Panc1 (cell line): ENCODE measurements at regions not wholly inside any gene's neighbourhood (a gene's known extent, or its start where the extent isn't known, plus 50 kb on each side); places are given as distances from the start of the nearest gene placed in this dataset.

Experiments used
- ATAC-seq: fragments of 200-7000 bp; cut with Tn5 transposase; 2 replicates; pipeline ENCODE4 v1.9.1; 2020; ENCODE audit warnings: mild to moderate bottlenecking, moderate library complexity
- BruUV-seq: library from RNA; stranded (reverse); fragments of 400-500 nt; replicated peaks from 2 replicates; lab custom pipeline; 2021; lab: Mats Ljungman, UMichigan
- CTCF ChIA-PET: fragments of 300-600 bp; sonication (Branson Sonifier 250); formaldehyde crosslinking; loops from one replicate; lab custom pipeline; 2022; ENCODE audit warnings: antibody characterized with exemption; lab: Charles Lee
- POLR2A ChIA-PET: fragments of 300-600 bp; sonication (Branson Sonifier 250); formaldehyde crosslinking; loops from one replicate; lab custom pipeline; 2022; ENCODE audit warnings: antibody characterized with exemption; lab: Charles Lee
- DNase-seq: peaks from one replicate; pipeline ENCODE4 v3.0.0-alpha.2; 2010; ENCODE audit warnings: low read depth, low spot score
- H3K27ac ChIP-seq: 2 replicates; pipeline ENCODE4 v1.5.1; 2011; ENCODE audit warnings: mild to moderate bottlenecking, low read length, inconsistent platforms
- H3K27me3 ChIP-seq: fragments of 200-500 bp; sonication (Bioruptor generic); 2 replicates; pipeline ENCODE4 v1.6.0; 2014; ENCODE audit warnings: low read length, inconsistent platforms; ENCODE audit not compliant: control insufficient read depth, insufficient read depth
- H3K36me3 ChIP-seq: fragments of 200-500 bp; sonication (Bioruptor generic); 2 replicates; pipeline ENCODE4 v1.5.1; 2014; ENCODE audit warnings: inconsistent platforms, mild to moderate bottlenecking, low read length, moderate library complexity; ENCODE audit not compliant: control insufficient read depth, insufficient read depth
- H3K4me1 ChIP-seq: 2 replicates; pipeline ENCODE4 v1.5.1; 2011; ENCODE audit warnings: inconsistent platforms, mild to moderate bottlenecking, low read length, moderate library complexity; ENCODE audit not compliant: control insufficient read depth, insufficient read depth
- H3K4me3 ChIP-seq, 2 experiments: 2 replicates each; pipeline ENCODE4 v1.5.1; 2011 to 2012; ENCODE audit warnings: low read depth in 2 of 2, low read length in 2 of 2, mild to moderate bottlenecking in 2 of 2, inconsistent platforms in 1 of 2, moderate library complexity in 1 of 2
- H3K9me3 ChIP-seq: fragments of 200-500 bp; sonication (Bioruptor generic); 2 replicates; pipeline ENCODE4 v1.5.1; 2014; ENCODE audit warnings: low read depth, mild to moderate bottlenecking, inconsistent platforms, low read length, moderate library complexity; ENCODE audit not compliant: control insufficient read depth, insufficient read depth
- POLR2AphosphoS5 ChIP-seq: IDR thresholded peaks from 2 replicates; pipeline ENCODE4 v1.6.1; 2012; ENCODE audit warnings: mild to moderate bottlenecking, low read depth, low read length, moderate library complexity
- REST ChIP-seq, 2 experiments: IDR thresholded peaks; 2 replicates each; pipeline ENCODE4 v1.6.1; 2011 to 2012; ENCODE audit warnings: low read depth in 2 of 2, control low read depth in 1 of 2, low read length in 1 of 2, mild to moderate bottlenecking in 1 of 2, moderate library complexity in 1 of 2; ENCODE audit not compliant: insufficient read depth in 1 of 2
- SIN3A ChIP-seq: IDR thresholded peaks from 2 replicates; pipeline ENCODE4 v1.6.1; 2012; ENCODE audit warnings: low read depth, mild to moderate bottlenecking, low read length, moderate library complexity, borderline replicate concordance; ENCODE audit not compliant: insufficient read depth
- TCF7L2 ChIP-seq: IDR thresholded peaks from 2 replicates; pipeline ENCODE4 v1.6.1; 2011; ENCODE audit warnings: mild to moderate bottlenecking, low read depth, low read length, inconsistent platforms
- in situ Hi-C: cut with HindIII; loops from 2 replicates; pipeline ENCODE4 v1.10.0; 2016; ENCODE audit warnings: low sequenced_read_pairs, low pct_unique_long_range_greater_than_20kb
- intact Hi-C: fragments of 100-400 bp; cut with micrococcal nuclease; formaldehyde crosslinking; loops from one replicate; pipeline ENCODE4 v1.10.0; 2022; ENCODE audit not compliant: unreplicated experiment
- TF ChIP-seq, protein P1 (sequence below): fragments of 450-650 bp; IDR thresholded peaks from 2 replicates; pipeline ENCODE4 v1.5.1; 2017; ENCODE audit warnings: mild to moderate bottlenecking

DNA sequence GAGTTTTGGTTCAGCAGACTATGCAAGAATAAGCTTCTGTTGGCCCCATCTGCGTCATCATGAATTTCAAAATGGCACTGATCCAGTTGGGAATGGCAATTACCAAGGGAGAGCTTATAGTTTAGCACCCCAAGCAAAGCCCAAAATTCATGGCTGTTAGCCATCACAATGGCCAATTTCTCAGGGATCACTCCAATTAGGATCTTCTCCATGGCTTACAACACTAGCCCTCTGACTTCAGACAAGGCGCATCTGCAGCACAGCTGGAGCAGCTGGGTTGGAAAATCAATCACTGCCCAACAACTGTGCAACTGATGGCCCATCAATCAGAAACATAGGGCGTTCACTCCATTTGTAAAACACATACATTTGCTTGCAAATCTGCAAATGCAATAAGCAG is 273.6 kb downstream of the SRBD1 start:
- intact Hi-C loops: no loop called here
- TF ChIP-seq POLR2AphosphoS5 (no peak), TCF7L2 (no peak), REST (IDR thresholded peaks at IDR 0.05; ENCODE audit: insufficient read depth in 1 of 2, low read depth in 2 of 2, low read length in 1 of 2) (no peak), SIN3A (no peak)
- TF ChIP-seq, protein P1, sequence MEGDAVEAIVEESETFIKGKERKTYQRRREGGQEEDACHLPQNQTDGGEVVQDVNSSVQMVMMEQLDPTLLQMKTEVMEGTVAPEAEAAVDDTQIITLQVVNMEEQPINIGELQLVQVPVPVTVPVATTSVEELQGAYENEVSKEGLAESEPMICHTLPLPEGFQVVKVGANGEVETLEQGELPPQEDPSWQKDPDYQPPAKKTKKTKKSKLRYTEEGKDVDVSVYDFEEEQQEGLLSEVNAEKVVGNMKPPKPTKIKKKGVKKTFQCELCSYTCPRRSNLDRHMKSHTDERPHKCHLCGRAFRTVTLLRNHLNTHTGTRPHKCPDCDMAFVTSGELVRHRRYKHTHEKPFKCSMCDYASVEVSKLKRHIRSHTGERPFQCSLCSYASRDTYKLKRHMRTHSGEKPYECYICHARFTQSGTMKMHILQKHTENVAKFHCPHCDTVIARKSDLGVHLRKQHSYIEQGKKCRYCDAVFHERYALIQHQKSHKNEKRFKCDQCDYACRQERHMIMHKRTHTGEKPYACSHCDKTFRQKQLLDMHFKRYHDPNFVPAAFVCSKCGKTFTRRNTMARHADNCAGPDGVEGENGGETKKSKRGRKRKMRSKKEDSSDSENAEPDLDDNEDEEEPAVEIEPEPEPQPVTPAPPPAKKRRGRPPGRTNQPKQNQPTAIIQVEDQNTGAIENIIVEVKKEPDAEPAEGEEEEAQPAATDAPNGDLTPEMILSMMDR: no peak
- ChIA-PET CTCF (no interaction called here), POLR2A (no interaction called here)
- in situ Hi-C loops: no loop called here
- BruUV-seq: no TSS peak
- H3K36me3 ChIP-seq: no peaks in the 10 kb centered on the region; the same call in 1 of the 2 replicates
- no peaks in the 10 kb centered on the region for H3K4me1 ChIP-seq
- H3K27me3 ChIP-seq: peaks cover 6% of the 10 kb centered on the region
- no peak for ATAC-seq
- H3K27ac ChIP-seq: no peak overlapping the region
- no peaks in the 10 kb centered on the region for H3K9me3 ChIP-seq
- no peak overlapping the region for H3K4me3 ChIP-seq
- no peak for DNase-seq

- no TSS peak for BruUV-seq
- in situ Hi-C loops (no loop called here), intact Hi-C loops (no loop called here)
- no peaks in the 10 kb centered on the region for H3K36me3 ChIP-seq
- no peaks in the 10 kb centered on the region for H3K9me3 ChIP-seq
- TF ChIP-seq, protein P1: no peak
- TF ChIP-seq SIN3A: no peak
- no peak for TF ChIP-seq POLR2AphosphoS5
- TF ChIP-seq REST (IDR thresholded peaks at IDR 0.05; ENCODE audit: insufficient read depth in 1 of 2, low read depth in 2 of 2, low read length in 1 of 2): no peak
- TF ChIP-seq TCF7L2: no peak
- ATAC-seq (no peak), DNase-seq (no peak)
- H3K4me1 ChIP-seq: no peaks in the 10 kb centered on the region
- no peak overlapping the region for H3K4me3 ChIP-seq
- 0 out of 2 replicates have a peak, but pooled peaks cover 2% of the 10 kb centered on the region for H3K27me3 ChIP-seq
- no peak overlapping the region for H3K27ac ChIP-seq
- POLR2A ChIA-PET: no interaction called here
- CTCF ChIA-PET: no interaction called here
Measured at GRCh38 chr2:45334205-45334604, 276.9 kb downstream of the SRBD1 start.
